Fibroblast of skin of left biceps (primary cell): ENCODE measurements at regions not wholly inside any gene's neighbourhood (a gene's known extent, or its start where the extent isn't known, plus 50 kb on each side); places are given as distances from the start of the nearest gene placed in this dataset.
"Not testable (repeated sequence)": the region's sequence is repeated elsewhere in the genome, so short reads cannot be mapped to it uniquely, and the experiment has no call there.

ENCODE experiments used
- DNase-seq, 2 experiments: peaks; one replicate each; pipeline ENCODE4 v3.0.0-alpha.2; 2013; ENCODE audit warnings: low read depth in 2 of 2

- DNase-seq, result no peak
Measured at GRCh38 chr5:100026606-100027005, 508.6 kb upstream of the FAM174A start.

GRCh38 chr5:100023536-100023935 lies 511.6 kb upstream of the FAM174A start:
- DNase-seq, result no peak

GRCh38 chr5:100017520-100018262 lies 517.5 kb upstream of the FAM174A start:
- DNase-seq, result no peak

- DNase-seq, result not testable (repeated sequence)
Measured at GRCh38 chr5:100013305-100013704, 521.9 kb upstream of the FAM174A start.

GRCh38 chr5:100011160-100011559 lies 524.0 kb upstream of the FAM174A start:
- not testable (repeated sequence) for DNase-seq

- DNase-seq, result no peak
Measured at GRCh38 chr5:100004969-100005368, 530.2 kb upstream of the FAM174A start.

GRCh38 chr5:99998319-99998718 lies 536.9 kb upstream of the FAM174A start:
- no peak for DNase-seq

GRCh38 chr5:99995407-99995806 lies 539.8 kb upstream of the FAM174A start:
- no peak for DNase-seq

- no peak for DNase-seq
Measured at GRCh38 chr5:99973779-99974178, 561.4 kb upstream of the FAM174A start.

GRCh38 chr5:99955962-99956361 lies 579.2 kb upstream of the FAM174A start:
- DNase-seq, result no peak

- DNase-seq, result no peak
Measured at GRCh38 chr5:99955006-99955405, 580.2 kb upstream of the FAM174A start.

GRCh38 chr5:99949969-99950524 lies 585.1 kb upstream of the FAM174A start:
- no peak for DNase-seq

GRCh38 chr5:99949361-99949760 lies 585.8 kb upstream of the FAM174A start:
- no peak for DNase-seq

- DNase-seq, result no peak
Measured at GRCh38 chr5:99948850-99949249, 586.3 kb upstream of the FAM174A start.

- no peak for DNase-seq
Measured at GRCh38 chr5:99945478-99946442, 589.4 kb upstream of the FAM174A start.

- no peak for DNase-seq
Measured at GRCh38 chr5:99940540-99940939, 594.6 kb upstream of the FAM174A start.

- no peak for DNase-seq
Measured at GRCh38 chr5:99936911-99937310, 598.3 kb upstream of the FAM174A start.

GRCh38 chr5:99929806-99930135 lies 605.4 kb upstream of the FAM174A start:
- no peak for DNase-seq

GRCh38 chr5:99929067-99929805 lies 605.9 kb upstream of the FAM174A start:
- DNase-seq, result no peak

- no peak for DNase-seq
Measured at GRCh38 chr5:99928490-99928889, 606.7 kb upstream of the FAM174A start.

- no peak for DNase-seq
Measured at GRCh38 chr5:99926463-99926862, 608.7 kb upstream of the FAM174A start.

GRCh38 chr5:99922386-99922785 lies 612.8 kb upstream of the FAM174A start:
- DNase-seq, result no peak
